NCI-H526 (cell line): ENCODE measurements at regions not wholly inside any gene's neighbourhood (a gene's known extent, or its start where the extent isn't known, plus 50 kb on each side); places are given as distances from the start of the nearest gene placed in this dataset.
A peak's percentile ranks its signal among the peaks of the same experiment; 100 is the strongest.

Experiments
- DNase-seq, 2 experiments: peaks; one replicate each; lab custom pipeline; 2025; lab: John Stamatoyannopoulos, UW

- peak; percentile 12 to 66 for DNase-seq
These were observed 585.4 kb downstream of the SOX6 start for GRCh38 chr11:15770798-15771414.

DNA sequence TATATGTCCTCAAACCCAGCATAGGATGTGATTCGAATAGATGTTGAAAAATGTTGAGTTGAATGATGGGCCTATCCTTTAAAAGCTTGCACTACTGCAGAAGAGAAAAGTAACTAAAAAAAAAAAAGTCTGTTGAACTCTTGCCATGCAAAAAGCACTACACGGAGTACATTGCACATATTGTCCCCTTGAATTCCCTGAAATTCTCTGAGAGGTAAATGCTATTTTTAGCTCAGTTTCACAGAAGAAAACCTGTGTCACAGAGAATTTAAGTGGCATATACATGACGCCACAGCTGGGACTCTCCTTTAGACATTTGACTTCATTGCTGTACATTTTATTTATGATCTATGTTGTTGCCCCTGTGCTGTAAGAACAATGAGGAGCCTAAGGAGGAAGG, 583.8 kb downstream of the SOX6 start:
- no peak for DNase-seq

- DNase-seq, result no peak
These were observed 583.4 kb downstream of the SOX6 start for GRCh38 chr11:15772981-15773380.

- DNase-seq, result no peak
These were observed 582.6 kb downstream of the SOX6 start for GRCh38 chr11:15773476-15774387.

DNA sequence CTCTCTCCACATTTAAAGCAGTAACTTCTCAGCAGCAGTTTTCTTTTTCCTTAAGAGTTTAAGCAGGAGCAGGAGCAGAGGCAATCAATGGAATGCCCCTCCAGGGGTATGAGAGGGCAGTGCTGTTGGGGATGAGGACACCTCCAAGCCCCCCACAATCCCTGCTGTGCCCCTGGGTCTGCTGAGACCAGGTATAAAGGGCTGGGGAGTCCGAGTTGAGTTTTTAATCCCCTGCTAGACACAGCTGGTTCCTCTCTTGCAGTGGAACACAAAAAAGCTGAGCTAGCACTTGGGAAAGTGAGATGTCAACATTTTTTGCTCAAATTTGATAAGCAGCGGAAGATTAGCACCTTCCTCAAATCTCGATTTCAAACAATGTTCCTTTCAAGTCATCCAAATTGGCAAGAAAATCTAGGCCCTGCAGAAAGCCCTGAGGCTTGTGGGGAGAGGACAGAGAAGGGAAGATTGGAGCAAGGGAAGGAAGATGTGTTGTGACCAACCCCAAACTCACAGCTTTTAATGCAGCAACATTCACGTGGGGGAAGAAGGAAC, 581.9 kb downstream of the SOX6 start:
- no peak for DNase-seq

- DNase-seq, result no peak
These were observed 581.3 kb downstream of the SOX6 start for GRCh38 chr11:15775015-15775541.

DNA sequence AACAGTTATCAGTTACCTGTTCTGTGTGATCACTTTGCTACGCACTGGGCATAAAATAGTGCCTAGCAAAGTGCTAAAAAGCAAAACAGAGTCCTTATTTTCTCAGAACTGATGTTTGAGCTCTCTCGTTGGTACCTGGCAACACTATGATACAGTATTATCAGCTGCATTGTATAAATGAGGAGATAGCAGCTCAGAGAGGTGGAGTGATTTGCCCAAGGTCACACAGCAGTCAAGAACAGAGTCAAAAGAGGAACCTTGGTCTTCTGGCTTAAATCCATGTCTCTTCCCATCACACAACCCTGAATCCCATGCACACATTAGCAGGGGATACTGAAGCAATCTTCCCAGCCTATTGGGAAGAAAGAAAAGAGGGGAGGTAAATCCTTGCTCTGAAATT, 580.5 kb downstream of the SOX6 start:
- no peak for DNase-seq

- DNase-seq, result no peak
These were observed 580.0 kb downstream of the SOX6 start for GRCh38 chr11:15776366-15776765.

- no peak for DNase-seq
These were observed 576.8 kb downstream of the SOX6 start for GRCh38 chr11:15779518-15779917.

GRCh38 chr11:15780382-15780781, 576.0 kb downstream of the SOX6 start:
- DNase-seq, result no peak

DNA sequence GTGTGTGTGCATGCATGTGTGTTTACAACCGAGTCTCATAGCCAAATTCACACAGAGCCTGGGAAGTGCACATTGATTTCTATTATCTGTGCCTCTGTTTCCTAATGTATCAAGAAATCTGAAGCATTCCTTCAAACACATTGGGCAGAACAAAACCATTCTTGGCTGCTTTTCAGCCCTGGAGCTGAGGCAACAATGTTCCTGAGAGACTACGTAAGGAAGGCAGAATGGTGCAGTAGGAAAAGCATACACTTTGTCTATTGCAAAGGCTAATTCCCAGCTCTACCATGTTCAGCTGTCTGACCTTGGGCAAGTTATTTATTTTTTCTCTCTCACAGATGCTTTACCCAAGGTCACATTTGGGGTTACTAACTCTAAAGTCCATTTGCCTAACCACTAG, 575.5 kb downstream of the SOX6 start:
- DNase-seq, result no peak

DNA sequence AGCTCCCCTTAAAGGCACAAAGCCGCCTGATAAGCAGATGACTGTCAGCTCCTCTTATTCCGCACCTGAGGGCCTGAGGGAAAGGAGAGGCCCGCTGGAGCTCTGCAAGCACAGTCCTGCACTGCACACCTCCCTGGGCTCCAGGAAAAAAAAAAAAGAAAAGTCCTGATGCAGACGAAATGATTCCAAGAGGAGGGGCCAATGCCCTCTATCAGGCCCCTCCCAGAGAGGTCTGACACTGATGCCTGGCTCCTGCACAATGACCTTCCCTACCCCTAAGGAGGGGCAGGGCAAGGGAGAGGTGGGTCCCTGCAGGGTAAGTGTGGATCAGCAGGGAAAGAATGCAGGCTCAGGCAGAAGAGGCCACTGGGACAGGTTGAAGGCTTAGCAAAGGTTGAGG, 572.7 kb downstream of the SOX6 start:
- no peak for DNase-seq

DNA sequence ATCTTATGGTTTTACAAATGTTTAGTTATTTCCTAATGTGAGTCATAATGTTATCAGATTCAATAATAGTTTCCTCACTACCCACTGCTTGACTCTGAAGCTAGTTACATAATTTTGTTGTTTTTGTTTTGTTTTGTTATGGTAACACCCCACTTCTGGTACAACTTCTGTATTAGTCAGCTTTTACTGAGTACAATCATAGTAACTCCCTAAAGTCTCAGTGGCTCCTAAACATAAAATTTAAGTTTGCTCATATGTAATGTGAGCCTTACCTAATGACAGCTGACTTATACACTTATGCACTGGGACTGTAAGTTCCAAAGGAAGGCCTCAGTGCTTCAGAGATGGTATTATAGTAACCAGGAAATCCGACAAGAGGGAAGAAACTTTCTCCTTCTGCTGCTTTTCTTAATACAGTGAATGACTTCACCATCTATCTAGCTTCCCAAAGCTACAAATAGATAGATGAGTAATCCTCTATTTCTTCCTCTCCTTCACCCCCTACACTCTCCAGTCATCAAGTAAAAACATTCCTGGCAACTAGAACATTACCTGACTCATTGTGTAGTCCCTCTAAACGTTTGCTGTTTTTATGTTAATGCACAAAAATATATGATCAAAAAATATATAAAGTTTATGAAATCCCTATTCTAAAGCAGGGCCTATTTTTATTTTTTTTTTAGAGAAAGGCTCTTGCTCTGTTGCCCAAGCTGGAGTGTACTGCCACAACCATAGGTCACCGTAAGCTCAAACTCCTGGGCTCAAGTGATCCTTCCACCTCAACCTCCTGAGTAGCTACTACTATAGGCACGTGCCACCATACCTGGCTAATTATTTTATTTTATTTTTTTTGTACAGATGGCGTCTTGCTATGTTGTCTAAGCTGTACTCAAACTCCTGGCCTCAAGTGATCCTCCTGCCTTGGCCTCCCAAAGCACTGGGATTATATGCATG, 563.0 kb downstream of the SOX6 start:
- no peak for DNase-seq

DNA sequence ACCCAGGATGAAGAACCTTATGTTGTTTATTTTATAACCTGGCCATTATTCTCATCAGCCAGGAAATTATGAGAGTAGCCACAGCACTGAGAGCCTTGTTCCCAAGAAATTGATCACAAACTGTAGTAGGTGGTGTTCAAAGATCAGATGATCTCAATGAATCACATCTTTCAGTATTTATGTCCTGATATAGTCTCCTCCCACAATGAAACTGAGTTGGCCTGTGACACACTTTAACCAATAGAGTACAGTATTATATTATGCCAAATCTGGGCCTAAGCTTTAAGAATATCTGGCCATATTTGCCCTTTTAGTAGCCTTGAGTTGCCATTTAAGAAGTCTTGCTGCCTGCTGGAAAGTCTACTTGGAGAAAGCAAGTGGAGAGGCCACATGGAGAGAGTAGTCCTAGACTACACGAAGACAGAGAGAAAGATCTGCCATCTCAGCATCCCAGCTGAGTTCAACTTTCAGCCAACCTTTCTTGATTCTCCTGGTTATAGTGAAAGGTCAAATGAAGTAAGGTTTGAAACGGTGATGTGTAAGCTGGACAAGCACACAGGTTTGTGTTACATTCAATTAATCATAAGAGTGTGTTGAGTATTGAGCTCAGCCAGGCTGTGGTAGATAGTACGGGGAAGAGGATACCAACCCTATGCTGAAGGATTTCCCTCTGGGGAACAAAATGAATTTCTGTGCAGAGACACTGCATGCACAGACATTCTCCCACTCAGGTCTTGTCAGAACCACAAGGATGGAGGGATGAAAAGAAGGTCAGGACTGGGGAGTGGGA, 561.8 kb downstream of the SOX6 start:
- DNase-seq, result no peak

GRCh38 chr11:15795378-15795777, 561.0 kb downstream of the SOX6 start:
- DNase-seq, result no peak

DNA sequence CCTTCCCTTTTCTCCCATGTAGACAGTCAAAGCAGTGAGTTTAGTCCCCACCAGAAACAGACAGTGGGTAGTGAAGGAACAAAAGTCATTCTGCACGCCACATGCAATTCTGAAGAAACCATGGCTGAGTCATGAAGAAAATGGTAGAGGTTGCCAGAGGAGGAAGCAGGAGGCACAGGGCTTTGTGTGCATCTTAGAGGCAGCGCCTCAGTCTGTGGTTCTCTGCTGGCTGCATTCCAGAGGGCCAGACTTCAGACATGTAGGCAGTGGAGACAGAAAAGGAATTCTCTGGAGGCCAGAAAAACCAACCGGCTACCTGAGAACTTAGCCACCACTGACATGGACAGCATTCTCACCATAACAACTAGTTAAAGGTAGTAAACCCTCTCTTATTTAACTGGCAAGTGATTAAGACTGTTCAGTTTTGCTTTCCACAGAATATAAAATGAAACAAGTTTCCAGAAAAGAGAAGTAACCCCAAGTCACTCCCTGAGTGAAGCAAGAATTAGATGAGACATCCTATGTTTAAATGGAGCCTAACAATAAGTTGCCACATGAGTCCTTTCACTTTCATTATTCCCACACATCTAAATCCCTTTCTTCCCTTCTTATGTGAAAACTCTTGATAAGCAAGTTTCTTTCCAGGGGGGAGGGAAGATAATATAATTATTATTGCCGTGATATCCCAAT, 556.1 kb downstream of the SOX6 start:
- no peak for DNase-seq

- DNase-seq, result no peak
These were observed 555.2 kb downstream of the SOX6 start for GRCh38 chr11:15801126-15801525.

DNA sequence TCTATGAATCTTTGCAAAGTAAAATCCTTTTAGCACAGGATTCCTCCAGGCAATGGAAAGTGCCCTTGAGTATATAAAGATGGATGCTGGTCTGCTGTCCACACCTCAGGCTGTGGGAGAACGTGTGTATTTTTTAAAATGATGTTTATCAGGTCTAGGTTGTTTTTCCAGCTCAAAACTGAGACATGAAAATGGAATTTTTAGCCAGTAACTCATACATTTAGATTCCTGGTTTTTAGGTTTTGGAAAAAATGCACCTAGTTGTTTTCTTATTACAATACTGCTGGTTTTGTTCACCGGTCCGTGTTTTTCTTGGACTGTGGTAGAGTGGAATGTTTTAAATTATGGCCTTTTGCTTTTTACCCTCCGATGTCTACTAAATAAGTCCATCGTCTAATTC, 554.7 kb downstream of the SOX6 start:
- DNase-seq, result no peak

- DNase-seq, result no peak
These were observed 550.6 kb downstream of the SOX6 start for GRCh38 chr11:15805726-15806125.

DNA sequence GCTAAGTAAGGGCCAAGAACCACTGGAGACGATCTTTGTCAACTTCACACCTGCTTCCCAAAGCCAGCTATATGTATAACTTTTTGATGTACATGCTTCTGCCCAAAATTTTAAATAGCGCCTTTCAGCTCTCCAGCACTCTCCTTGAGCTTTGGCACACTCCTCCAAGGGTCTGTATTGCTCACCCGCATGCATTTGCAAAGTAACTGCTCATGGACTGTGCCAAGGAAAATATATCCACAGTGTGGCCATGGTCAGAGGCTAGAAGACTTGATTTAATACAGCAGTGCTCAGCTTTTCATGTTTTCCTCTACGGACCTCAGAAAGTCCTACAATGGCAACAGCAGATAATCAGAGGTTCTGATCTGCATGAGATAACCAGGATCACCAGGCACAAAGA, 550.1 kb downstream of the SOX6 start:
- DNase-seq, result no peak
